A673 (cell line): ENCODE measurements at regions not wholly inside any gene's neighbourhood (a gene's known extent, or its start where the extent isn't known, plus 50 kb on each side); places are given as distances from the start of the nearest gene placed in this dataset.

Source experiments
- BruUV-seq: library from RNA; stranded (reverse); fragments of 400-500 nt; replicated peaks from 2 replicates; lab custom pipeline; 2021; lab: Mats Ljungman, UMichigan
- CTCF ChIA-PET: fragments of 300-600 bp; sonication (Branson Sonifier 250); formaldehyde crosslinking; loops from one replicate; lab custom pipeline; 2022; ENCODE audit warnings: antibody characterized with exemption; lab: Charles Lee
- POLR2A ChIA-PET: fragments of 300-600 bp; sonication (Branson Sonifier 250); formaldehyde crosslinking; loops from one replicate; lab custom pipeline; 2022; ENCODE audit warnings: antibody characterized with exemption; ENCODE audit not compliant: low non-redundant PET; lab: Charles Lee
- DNase-seq: peaks from one replicate; pipeline ENCODE4 v3.0.0-alpha.2; 2015; ENCODE audit warnings: low spot score
- H3K27ac ChIP-seq: fragments of 200-600 bp; sonication (generic); 2 replicates; pipeline ENCODE4 v1.5.1; 2016; ENCODE audit warnings: mixed run types, low read depth, mild to moderate bottlenecking, mixed read lengths, antibody characterized with exemption, low read length; ENCODE audit not compliant: poor library complexity, severe bottlenecking
- H3K27me3 ChIP-seq: fragments of 200-600 bp; sonication (generic); replicated peaks from 2 replicates; pipeline ENCODE4 v1.6.1; 2017; ENCODE audit warnings: mixed run types, low read depth, mild to moderate bottlenecking, mixed read lengths, antibody characterized with exemption, low read length; ENCODE audit not compliant: insufficient read depth, poor library complexity
- H3K36me3 ChIP-seq: fragments of 200-600 bp; sonication (generic); 2 replicates; pipeline ENCODE4 v1.6.1; 2016; ENCODE audit warnings: mixed run types, mild to moderate bottlenecking, mixed read lengths, antibody characterized with exemption, low read length; ENCODE audit not compliant: insufficient read depth, poor library complexity, severe bottlenecking
- H3K4me1 ChIP-seq: fragments of 200-600 bp; sonication (generic); 2 replicates; pipeline ENCODE4 v1.6.1; 2017; ENCODE audit warnings: mixed run types, mild to moderate bottlenecking, mixed read lengths, antibody characterized with exemption, low read length; ENCODE audit not compliant: insufficient read depth, poor library complexity, severe bottlenecking
- H3K4me3 ChIP-seq: fragments of 200-600 bp; sonication (generic); 2 replicates; pipeline ENCODE4 v1.5.1; 2016; ENCODE audit warnings: low read depth, mixed run types, mild to moderate bottlenecking, mixed read lengths, low read length; ENCODE audit not compliant: poor library complexity, severe bottlenecking
- H3K9me3 ChIP-seq: fragments of 200-600 bp; sonication (generic); 2 replicates; pipeline ENCODE4 v1.6.1; 2016; ENCODE audit warnings: mixed run types, low read depth, mild to moderate bottlenecking, mixed read lengths, antibody characterized with exemption, low read length; ENCODE audit not compliant: poor library complexity, severe bottlenecking
- EZH2 ChIP-seq: fragments of 200-600 bp; sonication (generic); IDR thresholded peaks from 2 replicates; pipeline ENCODE4 v1.6.1; 2017; ENCODE audit warnings: borderline replicate concordance, low read depth, mild to moderate bottlenecking, mixed read lengths, antibody characterized with exemption, low read length; ENCODE audit not compliant: poor library complexity, severe bottlenecking
- intact Hi-C: fragments of 100-400 bp; cut with micrococcal nuclease; formaldehyde crosslinking; loops from one replicate; pipeline ENCODE4 v1.10.0; 2022; ENCODE audit not compliant: unreplicated experiment
- TF ChIP-seq, protein P1 (sequence below): fragments of 300-800, 200-600 bp; sonication (generic); conservative IDR thresholded peaks from 2 replicates; pipeline ENCODE4 v1.5.1; 2017; ENCODE audit warnings: low read depth, mild to moderate bottlenecking, antibody characterized with exemption, low read length, moderate library complexity, mixed read lengths

DNA sequence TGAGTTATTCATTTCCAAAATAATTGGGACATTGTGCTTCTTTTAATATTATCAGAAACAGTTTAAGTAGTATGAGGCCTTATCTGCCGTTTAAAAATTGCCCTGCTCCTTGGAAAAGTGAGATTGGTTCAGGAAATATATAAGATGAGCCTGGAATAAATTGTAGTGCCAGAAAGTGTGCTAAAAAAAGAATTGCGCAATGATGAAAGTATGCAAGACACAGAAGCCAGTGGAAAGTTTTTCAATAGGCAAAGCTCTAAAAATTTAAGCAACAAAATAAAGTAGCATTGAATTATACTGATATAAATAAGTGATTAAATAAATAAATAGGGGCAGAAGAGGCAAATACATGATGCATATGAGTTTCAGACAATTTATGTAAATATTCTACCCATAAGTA is 834.9 kb downstream of the BCL11B start:
- Histone ChIP-seq H3K4me3 (no peak overlapping the region), H3K36me3 (no peaks in the 10 kb centered on the region), H3K4me1 (no peaks in the 10 kb centered on the region), H3K9me3 (peaks cover 14% of the 10 kb centered on the region), H3K27ac (no peak overlapping the region), H3K27me3 (no peaks in the 10 kb centered on the region)
- DNase-seq: no peak
- no TSS peak for BruUV-seq
- CTCF ChIA-PET: no interaction called here
- POLR2A ChIA-PET: no interaction called here
- TF ChIP-seq, protein P1, sequence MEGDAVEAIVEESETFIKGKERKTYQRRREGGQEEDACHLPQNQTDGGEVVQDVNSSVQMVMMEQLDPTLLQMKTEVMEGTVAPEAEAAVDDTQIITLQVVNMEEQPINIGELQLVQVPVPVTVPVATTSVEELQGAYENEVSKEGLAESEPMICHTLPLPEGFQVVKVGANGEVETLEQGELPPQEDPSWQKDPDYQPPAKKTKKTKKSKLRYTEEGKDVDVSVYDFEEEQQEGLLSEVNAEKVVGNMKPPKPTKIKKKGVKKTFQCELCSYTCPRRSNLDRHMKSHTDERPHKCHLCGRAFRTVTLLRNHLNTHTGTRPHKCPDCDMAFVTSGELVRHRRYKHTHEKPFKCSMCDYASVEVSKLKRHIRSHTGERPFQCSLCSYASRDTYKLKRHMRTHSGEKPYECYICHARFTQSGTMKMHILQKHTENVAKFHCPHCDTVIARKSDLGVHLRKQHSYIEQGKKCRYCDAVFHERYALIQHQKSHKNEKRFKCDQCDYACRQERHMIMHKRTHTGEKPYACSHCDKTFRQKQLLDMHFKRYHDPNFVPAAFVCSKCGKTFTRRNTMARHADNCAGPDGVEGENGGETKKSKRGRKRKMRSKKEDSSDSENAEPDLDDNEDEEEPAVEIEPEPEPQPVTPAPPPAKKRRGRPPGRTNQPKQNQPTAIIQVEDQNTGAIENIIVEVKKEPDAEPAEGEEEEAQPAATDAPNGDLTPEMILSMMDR: no peak
- TF ChIP-seq EZH2: no peak
- intact Hi-C loops: no loop called here

DNA sequence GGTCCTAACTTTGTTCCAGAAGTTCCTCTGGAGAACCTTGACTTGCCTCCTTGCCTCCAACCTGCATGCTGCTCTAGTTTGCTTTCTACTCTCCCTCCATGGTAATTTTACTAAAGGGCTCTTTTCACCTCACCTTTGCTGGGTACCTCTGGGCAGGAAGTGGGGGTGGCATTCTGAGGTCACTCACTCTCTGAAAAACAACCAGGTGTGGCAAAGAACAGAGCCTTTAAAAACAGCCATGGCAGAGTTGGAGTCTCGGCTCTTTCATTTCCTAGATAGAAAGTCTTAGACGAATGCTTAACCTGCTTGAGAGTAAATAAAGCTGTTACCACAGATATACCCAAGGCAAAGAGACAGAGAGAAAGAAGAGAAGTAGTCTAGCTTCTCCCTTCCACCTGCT is 827.9 kb downstream of the BCL11B start:
- ChIA-PET POLR2A (no interaction called here), CTCF (no interaction called here)
- no peaks in the 10 kb centered on the region for H3K9me3 ChIP-seq
- no peaks in the 10 kb centered on the region for H3K36me3 ChIP-seq
- no peak overlapping the region for H3K27ac ChIP-seq
- TF ChIP-seq, protein P1: no peak
- no peak for TF ChIP-seq EZH2
- intact Hi-C loops: no loop called here
- no TSS peak for BruUV-seq
- no peak overlapping the region for H3K4me3 ChIP-seq
- DNase-seq: no peak
- no peaks in the 10 kb centered on the region for H3K27me3 ChIP-seq
- H3K4me1 ChIP-seq: no peaks in the 10 kb centered on the region

DNA sequence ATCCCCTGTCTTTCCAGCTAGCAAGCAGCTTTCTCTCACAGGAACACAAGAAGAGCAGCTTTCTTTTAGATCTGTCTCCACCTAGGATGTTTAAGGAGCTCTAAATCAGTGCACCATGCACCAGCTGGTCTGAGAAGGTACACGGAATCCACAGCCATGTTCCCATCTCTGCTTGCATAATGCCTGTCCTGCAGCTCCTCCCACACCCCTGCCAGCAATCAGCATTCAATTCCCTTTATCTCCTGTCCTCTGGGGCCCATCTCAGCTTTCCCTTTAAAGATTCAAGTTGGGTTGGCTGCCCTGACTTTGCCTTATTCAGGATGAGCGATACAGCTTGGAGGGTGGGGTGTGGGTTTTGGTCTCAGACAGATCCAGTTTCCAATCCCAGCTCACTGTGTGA is 826.3 kb downstream of the BCL11B start:
- no peak for TF ChIP-seq EZH2
- TF ChIP-seq, protein P1: no peak
- Histone ChIP-seq H3K4me3 (no peak overlapping the region), H3K4me1 (no peaks in the 10 kb centered on the region), H3K9me3 (no peaks in the 10 kb centered on the region), H3K27me3 (no peaks in the 10 kb centered on the region), H3K27ac (no peak overlapping the region), H3K36me3 (no peaks in the 10 kb centered on the region)
- ChIA-PET CTCF (no interaction called here), POLR2A (no interaction called here)
- no TSS peak for BruUV-seq
- DNase-seq: no peak
- intact Hi-C loops: no loop called here
